GM10266 (cell line): ENCODE measurements at regions not wholly inside any gene's neighbourhood (a gene's known extent, or its start where the extent isn't known, plus 50 kb on each side); places are given as distances from the start of the nearest gene placed in this dataset.

Source experiments
- DNase-seq: peaks from one replicate; pipeline ENCODE4 v3.0.0; 2012; ENCODE audit errors: extremely low spot score
- TF ChIP-seq, protein P1 (sequence below): IDR thresholded peaks from 2 replicates; pipeline ENCODE4 v1.5.1; 2012; ENCODE audit warnings: mild to moderate bottlenecking, low read depth; ENCODE audit not compliant: control insufficient read depth, insufficient read depth; ENCODE audit errors: missing control alignments

- TF ChIP-seq, protein P1, sequence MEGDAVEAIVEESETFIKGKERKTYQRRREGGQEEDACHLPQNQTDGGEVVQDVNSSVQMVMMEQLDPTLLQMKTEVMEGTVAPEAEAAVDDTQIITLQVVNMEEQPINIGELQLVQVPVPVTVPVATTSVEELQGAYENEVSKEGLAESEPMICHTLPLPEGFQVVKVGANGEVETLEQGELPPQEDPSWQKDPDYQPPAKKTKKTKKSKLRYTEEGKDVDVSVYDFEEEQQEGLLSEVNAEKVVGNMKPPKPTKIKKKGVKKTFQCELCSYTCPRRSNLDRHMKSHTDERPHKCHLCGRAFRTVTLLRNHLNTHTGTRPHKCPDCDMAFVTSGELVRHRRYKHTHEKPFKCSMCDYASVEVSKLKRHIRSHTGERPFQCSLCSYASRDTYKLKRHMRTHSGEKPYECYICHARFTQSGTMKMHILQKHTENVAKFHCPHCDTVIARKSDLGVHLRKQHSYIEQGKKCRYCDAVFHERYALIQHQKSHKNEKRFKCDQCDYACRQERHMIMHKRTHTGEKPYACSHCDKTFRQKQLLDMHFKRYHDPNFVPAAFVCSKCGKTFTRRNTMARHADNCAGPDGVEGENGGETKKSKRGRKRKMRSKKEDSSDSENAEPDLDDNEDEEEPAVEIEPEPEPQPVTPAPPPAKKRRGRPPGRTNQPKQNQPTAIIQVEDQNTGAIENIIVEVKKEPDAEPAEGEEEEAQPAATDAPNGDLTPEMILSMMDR, result peak; percentile 82
- DNase-seq, result peak; percentile 53
These were observed 51.9 kb upstream of the SLC22A16 start for GRCh38 chr6:110528101-110528929.

GRCh38 chr6:110527516-110527915 is 51.1 kb upstream of the SLC22A16 start:
- no peak for DNase-seq
- TF ChIP-seq, protein P1, result no peak

DNA sequence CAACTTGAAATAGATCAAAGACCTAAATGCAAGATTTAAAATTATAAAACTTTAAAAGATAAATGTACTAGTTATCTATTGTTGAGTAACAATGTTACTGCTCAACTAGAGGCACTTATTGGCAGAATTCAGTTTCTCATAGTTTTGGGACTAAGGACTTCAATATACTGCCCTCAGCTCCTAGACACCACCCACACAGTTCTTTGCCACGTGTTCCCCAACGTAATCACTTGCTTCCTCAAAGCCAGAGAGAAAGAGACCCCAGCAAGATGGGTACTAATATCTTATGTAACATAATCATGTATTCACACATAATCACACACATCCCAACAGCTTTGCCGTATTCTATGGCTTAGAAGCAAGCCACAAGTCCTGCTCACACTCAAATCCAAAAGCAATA is 50.3 kb upstream of the SLC22A16 start:
- DNase-seq, result no peak
- TF ChIP-seq, protein P1, result no peak
